SK-N-SH treated with all-trans-retinoic acid at 6 μM for 48 hours (cell line): ENCODE measurements at regions not wholly inside any gene's neighbourhood (a gene's known extent, or its start where the extent isn't known, plus 50 kb on each side); places are given as distances from the start of the nearest gene placed in this dataset.

Source experiments
- CREB5 ChIP-seq: fragments of 250-450 bp; sonication (Bioruptor Pico); IDR thresholded peaks from 2 replicates; pipeline ENCODE4 v1.5.1; 2020; ENCODE audit warnings: low read depth, mild to moderate bottlenecking, moderate library complexity
- CSDC2 ChIP-seq: fragments of 250-450 bp; sonication (Bioruptor Pico); IDR thresholded peaks from 2 replicates; pipeline ENCODE4 v1.5.0; 2020; ENCODE audit warnings: mild to moderate bottlenecking, moderate library complexity
- ESRRG ChIP-seq: fragments of 250-450 bp; sonication (Bioruptor Pico); IDR thresholded peaks from 2 replicates; pipeline ENCODE4 v1.6.1; 2021; ENCODE audit warnings: mild to moderate bottlenecking
- PPARA ChIP-seq: fragments of 250-450 bp; sonication (Bioruptor Pico); IDR thresholded peaks from 2 replicates; pipeline ENCODE4 v1.5.0; 2020; ENCODE audit warnings: mild to moderate bottlenecking, borderline replicate concordance
- TCF4 ChIP-seq: fragments of 250-450 bp; sonication (Bioruptor Pico); IDR thresholded peaks from 2 replicates; pipeline ENCODE4 v1.8.0; 2021; ENCODE audit warnings: mild to moderate bottlenecking, moderate library complexity, borderline replicate concordance
- TOX ChIP-seq: fragments of 250-450 bp; sonication (Bioruptor Pico); IDR thresholded peaks from 2 replicates; pipeline ENCODE4 v1.8.0; 2021; ENCODE audit warnings: mild to moderate bottlenecking, moderate library complexity, borderline replicate concordance
- ZFP3 ChIP-seq: fragments of 250-450 bp; sonication (Bioruptor Pico); IDR thresholded peaks from 2 replicates; pipeline ENCODE4 v1.5.0; 2020; ENCODE audit warnings: mild to moderate bottlenecking, moderate library complexity
- ZFP30 ChIP-seq: fragments of 450-650 bp; formaldehyde crosslinking; IDR thresholded peaks from 2 replicates; pipeline ENCODE4 v1.5.0; 2022; ENCODE audit warnings: mild to moderate bottlenecking, moderate library complexity
- ZNF8 ChIP-seq: fragments of 450-650 bp; formaldehyde crosslinking; IDR thresholded peaks from 2 replicates; pipeline ENCODE4 v1.5.0; 2020; ENCODE audit warnings: mild to moderate bottlenecking, moderate library complexity
- TF ChIP-seq, protein P1 (sequence below): fragments of 250-450 bp; sonication (Bioruptor Pico); IDR thresholded peaks from 2 replicates; pipeline ENCODE4 v1.8.0; 2020; ENCODE audit warnings: mild to moderate bottlenecking, moderate library complexity, borderline replicate concordance
- TF ChIP-seq, protein P2 (sequence below): fragments of 250-450 bp; sonication (Bioruptor Pico); IDR thresholded peaks from 2 replicates; pipeline ENCODE4 v1.8.0; 2021; ENCODE audit warnings: low read depth, mild to moderate bottlenecking, moderate library complexity, borderline replicate concordance

DNA sequence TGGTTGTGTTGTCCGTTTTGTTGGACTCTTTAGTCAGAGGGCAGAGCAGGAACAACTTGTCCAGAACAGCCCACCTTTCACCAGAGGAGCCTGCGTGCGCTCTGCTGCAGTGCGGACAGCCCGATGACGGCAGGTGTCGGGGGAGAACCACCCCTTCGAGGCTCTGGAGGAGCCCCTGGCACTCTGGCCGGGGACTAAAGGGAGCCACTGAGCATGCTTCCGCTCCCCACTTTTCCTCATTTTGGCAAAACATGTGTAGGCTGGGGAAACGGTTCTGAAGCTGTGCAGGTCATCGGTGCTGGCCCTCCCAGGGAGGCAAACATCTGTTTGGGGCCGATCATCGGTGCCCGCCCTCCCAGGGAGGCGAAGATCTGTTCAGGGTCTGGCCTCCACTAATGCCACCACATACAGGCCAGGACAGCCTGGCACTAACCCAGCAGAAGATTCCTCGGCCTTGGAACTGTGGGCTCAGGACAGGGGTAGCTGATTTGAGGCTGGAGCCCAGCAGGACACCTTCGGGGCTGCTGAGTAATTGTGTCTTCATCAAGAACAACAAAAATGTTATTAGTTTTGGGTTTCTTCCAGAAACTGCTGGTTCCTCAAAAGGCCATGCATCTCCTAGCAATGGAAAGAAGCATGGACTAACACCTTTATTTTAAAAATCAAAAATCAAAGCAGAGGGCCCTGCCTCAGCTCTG, 124.4 kb upstream of the TCERG1L start:
- TF ChIP-seq, protein P1, sequence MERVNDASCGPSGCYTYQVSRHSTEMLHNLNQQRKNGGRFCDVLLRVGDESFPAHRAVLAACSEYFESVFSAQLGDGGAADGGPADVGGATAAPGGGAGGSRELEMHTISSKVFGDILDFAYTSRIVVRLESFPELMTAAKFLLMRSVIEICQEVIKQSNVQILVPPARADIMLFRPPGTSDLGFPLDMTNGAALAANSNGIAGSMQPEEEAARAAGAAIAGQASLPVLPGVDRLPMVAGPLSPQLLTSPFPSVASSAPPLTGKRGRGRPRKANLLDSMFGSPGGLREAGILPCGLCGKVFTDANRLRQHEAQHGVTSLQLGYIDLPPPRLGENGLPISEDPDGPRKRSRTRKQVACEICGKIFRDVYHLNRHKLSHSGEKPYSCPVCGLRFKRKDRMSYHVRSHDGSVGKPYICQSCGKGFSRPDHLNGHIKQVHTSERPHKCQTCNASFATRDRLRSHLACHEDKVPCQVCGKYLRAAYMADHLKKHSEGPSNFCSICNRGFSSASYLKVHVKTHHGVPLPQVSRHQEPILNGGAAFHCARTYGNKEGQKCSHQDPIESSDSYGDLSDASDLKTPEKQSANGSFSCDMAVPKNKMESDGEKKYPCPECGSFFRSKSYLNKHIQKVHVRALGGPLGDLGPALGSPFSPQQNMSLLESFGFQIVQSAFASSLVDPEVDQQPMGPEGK (CRISPR knock-in tag): no peak
- TF ChIP-seq CREB5 (no peak), ZFP30 (no peak), ZNF8 (CRISPR knock-in tag) (no peak), ESRRG (CRISPR knock-in tag) (no peak), CSDC2 (CRISPR knock-in tag) (no peak), ZFP3 (no peak), TCF4 (CRISPR knock-in tag) (no peak), TOX (CRISPR knock-in tag) (no peak), PPARA (CRISPR knock-in tag) (no peak)
- TF ChIP-seq, protein P2, sequence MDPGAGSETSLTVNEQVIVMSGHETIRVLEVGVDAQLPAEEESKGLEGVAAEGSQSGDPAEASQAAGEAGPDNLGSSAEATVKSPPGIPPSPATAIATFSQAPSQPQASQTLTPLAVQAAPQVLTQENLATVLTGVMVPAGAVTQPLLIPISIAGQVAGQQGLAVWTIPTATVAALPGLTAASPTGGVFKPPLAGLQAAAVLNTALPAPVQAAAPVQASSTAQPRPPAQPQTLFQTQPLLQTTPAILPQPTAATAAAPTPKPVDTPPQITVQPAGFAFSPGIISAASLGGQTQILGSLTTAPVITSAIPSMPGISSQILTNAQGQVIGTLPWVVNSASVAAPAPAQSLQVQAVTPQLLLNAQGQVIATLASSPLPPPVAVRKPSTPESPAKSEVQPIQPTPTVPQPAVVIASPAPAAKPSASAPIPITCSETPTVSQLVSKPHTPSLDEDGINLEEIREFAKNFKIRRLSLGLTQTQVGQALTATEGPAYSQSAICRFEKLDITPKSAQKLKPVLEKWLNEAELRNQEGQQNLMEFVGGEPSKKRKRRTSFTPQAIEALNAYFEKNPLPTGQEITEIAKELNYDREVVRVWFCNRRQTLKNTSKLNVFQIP (CRISPR knock-in tag): no peak
